ENCODE measurements at regions not wholly inside any gene's neighbourhood (a gene's known extent, or its start where the extent isn't known, plus 50 kb on each side); places are given as distances from the start of the nearest gene placed in this dataset.

GRCh38 chr3:162774613-162775100 lies 1278.0 kb downstream of the OTOL1 start:
- FAIRE-seq (no peak), DNase-seq (ENCODE audit: low spot score) (no peak)

GRCh38 chr3:162776148-162776547 lies 1279.5 kb downstream of the OTOL1 start:
- FAIRE-seq = no peak

GRCh38 chr3:162777118-162777517 lies 1280.5 kb downstream of the OTOL1 start:
- peak; percentile 32 for FAIRE-seq
- no peak for DNase-seq (ENCODE audit: low spot score)

More at GRCh38 chr3:162776148-162776547, 1279.5 kb downstream of the OTOL1 start:
- no peak for DNase-seq (ENCODE audit: low spot score)

GRCh38 chr3:162780313-162780712 lies 1283.7 kb downstream of the OTOL1 start:
- no peak for FAIRE-seq
- DNase-seq (ENCODE audit: low spot score) = no peak

GRCh38 chr3:162799910-162800309 lies 1303.3 kb downstream of the OTOL1 start:
- DNase-seq (ENCODE audit: low spot score) = peak; percentile 3
- no peak for FAIRE-seq

- FAIRE-seq (no peak), DNase-seq (ENCODE audit: low spot score) (peak; percentile 2)
Observed at GRCh38 chr3:162802228-162802965, 1305.8 kb downstream of the OTOL1 start.

GRCh38 chr3:162810776-162811175 lies 1314.2 kb downstream of the OTOL1 start:
- DNase-seq (ENCODE audit: low spot score) (no peak), FAIRE-seq (no peak)

- no peak for FAIRE-seq
- peak; percentile 2 for DNase-seq (ENCODE audit: low spot score)
Observed at GRCh38 chr3:162842549-162843216, 1346.1 kb downstream of the OTOL1 start.

- FAIRE-seq (no peak), DNase-seq (ENCODE audit: low spot score) (peak; percentile 1)
Observed at GRCh38 chr3:162845918-162846317, 1349.3 kb downstream of the OTOL1 start.

GRCh38 chr3:162847511-162847910 lies 1350.9 kb downstream of the OTOL1 start:
- peak; percentile 3 for DNase-seq (ENCODE audit: low spot score)
- FAIRE-seq = peak; percentile 75

GRCh38 chr3:162863579-162863978 lies 1367.0 kb downstream of the OTOL1 start:
- FAIRE-seq = peak; percentile 36
- DNase-seq (ENCODE audit: low spot score) = no peak

GRCh38 chr3:162865466-162865865 lies 1368.9 kb downstream of the OTOL1 start:
- FAIRE-seq (no peak), DNase-seq (ENCODE audit: low spot score) (no peak)

- FAIRE-seq (no peak), DNase-seq (ENCODE audit: low spot score) (no peak)
Observed at GRCh38 chr3:162879021-162879562, 1382.5 kb downstream of the OTOL1 start.

GRCh38 chr3:162884373-162884772 lies 1387.8 kb downstream of the OTOL1 start:
- DNase-seq (ENCODE audit: low spot score) (no peak), FAIRE-seq (no peak)

- peak; percentile 97 for FAIRE-seq
Observed at GRCh38 chr3:162892921-162893793, 1396.5 kb downstream of the OTOL1 start.

GRCh38 chr3:162897291-162897690 lies 1400.7 kb downstream of the OTOL1 start:
- FAIRE-seq (peak; percentile 87), DNase-seq (ENCODE audit: low spot score) (no peak)

More at GRCh38 chr3:162892921-162893793, 1396.5 kb downstream of the OTOL1 start:
- peak; percentile 70 for DNase-seq (ENCODE audit: low spot score)

- DNase-seq (ENCODE audit: low spot score) = no peak
- no peak for FAIRE-seq
Observed at GRCh38 chr3:162932503-162932902, 1435.9 kb downstream of the OTOL1 start.

GRCh38 chr3:162933656-162934055 lies 1437.0 kb downstream of the OTOL1 start:
- no peak for DNase-seq (ENCODE audit: low spot score)

GRCh38 chr3:162936706-162937105 lies 1440.1 kb downstream of the OTOL1 start:
- FAIRE-seq = no peak
- no peak for DNase-seq (ENCODE audit: low spot score)

More at GRCh38 chr3:162933656-162934055, 1437.0 kb downstream of the OTOL1 start:
- FAIRE-seq = no peak

GRCh38 chr3:162938083-162938482 lies 1441.5 kb downstream of the OTOL1 start:
- FAIRE-seq = no peak
- no peak for DNase-seq (ENCODE audit: low spot score)

- DNase-seq (ENCODE audit: low spot score) = no peak
- FAIRE-seq = no peak
Observed at GRCh38 chr3:162945626-162946025, 1449.0 kb downstream of the OTOL1 start.

Data from RCC 7860 (cell line).